GM23248 (cell line): ENCODE measurements at regions not wholly inside any gene's neighbourhood (a gene's known extent, or its start where the extent isn't known, plus 50 kb on each side); places are given as distances from the start of the nearest gene placed in this dataset.

Experiments
- EZH2 ChIP-seq: fragments of 200-600 bp; sonication (generic); IDR thresholded peaks from 2 replicates; pipeline ENCODE4 v1.6.1; 2018; ENCODE audit warnings: antibody characterized with exemption, mild to moderate bottlenecking; ENCODE audit not compliant: insufficient read depth, poor library complexity, severe bottlenecking
- EZH2phosphoT487 ChIP-seq: fragments of 200-600 bp; sonication (generic); IDR thresholded peaks from 2 replicates; pipeline ENCODE4 v1.6.1; 2018; ENCODE audit warnings: antibody characterized with exemption, moderate library complexity, mild to moderate bottlenecking, low read depth; ENCODE audit not compliant: insufficient read depth

DNA sequence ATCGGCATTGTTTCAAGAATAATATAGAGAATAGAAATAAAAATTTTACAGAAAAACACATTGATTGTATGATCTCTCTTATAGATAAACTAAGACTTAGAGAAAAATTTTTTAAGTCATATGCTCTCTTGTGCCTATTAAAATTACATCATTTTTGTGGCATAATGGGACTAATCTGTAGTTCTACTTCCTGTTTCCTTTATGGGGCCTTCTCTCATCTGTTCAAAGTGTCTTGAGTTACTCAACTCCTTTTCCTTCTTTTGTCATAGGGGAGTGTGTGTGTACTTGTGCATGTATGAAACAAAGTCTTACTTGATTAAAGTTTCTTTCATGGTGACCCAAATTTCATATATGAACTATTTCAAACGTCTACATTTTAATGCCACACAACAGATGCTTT, 1448.9 kb upstream of the TENM3 start:
- TF ChIP-seq EZH2 (no peak), EZH2phosphoT487 (no peak)
